HG03565 (cell line): ENCODE measurements at regions not wholly inside any gene's neighbourhood (a gene's known extent, or its start where the extent isn't known, plus 50 kb on each side); places are given as distances from the start of the nearest gene placed in this dataset.
A peak's percentile ranks its signal among the peaks of the same experiment; 100 is the strongest.
"Not testable (repeated sequence)": the region's sequence is repeated elsewhere in the genome, so short reads cannot be mapped to it uniquely, and the experiment has no call there.

Experiments used
- ATAC-seq: cut with Tn5 transposase; IDR thresholded peaks from one replicate; pipeline ENCODE4 v1.9.1; 2021; ENCODE audit warnings: mild to moderate bottlenecking, moderate library complexity; ENCODE audit not compliant: unreplicated experiment

- no peak for ATAC-seq
These were observed 141.9 kb downstream of the FCRL5 start for GRCh38 chr1:157410457-157410856.

GRCh38 chr1:157409927-157410326, 142.4 kb downstream of the FCRL5 start:
- no peak for ATAC-seq

GRCh38 chr1:157407917-157408525, 144.3 kb downstream of the FCRL5 start:
- no peak for ATAC-seq

- ATAC-seq: no peak
These were observed 144.9 kb downstream of the FCRL5 start for GRCh38 chr1:157407367-157407766.

GRCh38 chr1:157405662-157406061, 146.7 kb downstream of the FCRL5 start:
- ATAC-seq: no peak

DNA sequence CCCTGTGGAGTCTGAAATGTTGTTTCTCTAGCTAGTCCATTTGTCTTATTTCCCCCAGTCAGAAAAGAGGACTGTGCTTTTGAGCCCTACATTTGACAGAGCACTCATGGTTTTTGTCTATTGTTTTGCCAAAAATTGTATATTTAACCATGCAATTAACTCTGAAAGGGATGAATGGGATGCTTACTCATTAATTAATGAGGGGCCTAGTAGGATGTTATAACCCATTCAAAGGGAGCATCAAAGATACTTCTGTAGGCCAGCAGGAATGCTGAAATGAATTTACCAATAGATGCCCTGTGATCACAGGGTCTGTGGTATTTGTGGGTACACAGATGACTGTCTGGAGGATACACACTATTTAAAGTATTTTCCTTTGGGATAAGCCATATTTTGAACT, 147.7 kb downstream of the FCRL5 start:
- ATAC-seq: no peak

DNA sequence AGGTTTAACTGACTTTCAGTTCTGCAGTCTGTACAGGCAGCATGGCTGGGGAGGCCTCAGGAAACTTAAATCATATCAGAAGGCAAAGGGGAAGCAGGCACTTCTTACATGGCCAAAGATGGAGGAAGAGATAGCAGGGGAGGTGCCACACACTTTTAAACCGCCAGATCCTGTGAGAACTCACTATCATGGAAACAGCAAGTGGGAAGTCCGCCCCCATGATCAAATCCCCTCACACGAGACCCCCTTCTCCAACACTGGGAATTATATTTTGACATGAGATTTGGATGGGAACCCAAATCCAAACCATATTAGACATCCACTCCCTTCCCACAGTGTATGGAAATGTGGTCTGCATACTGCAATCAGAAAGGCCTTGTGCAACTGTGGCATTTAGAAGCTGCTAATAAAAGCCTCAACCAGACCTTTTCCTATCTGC, 148.2 kb downstream of the FCRL5 start:
- ATAC-seq: peak; percentile 20

- peak; percentile 14 for ATAC-seq
These were observed 148.7 kb downstream of the FCRL5 start for GRCh38 chr1:157403608-157404007.

GRCh38 chr1:157403203-157403602, 149.1 kb downstream of the FCRL5 start:
- peak; percentile 65 for ATAC-seq

GRCh38 chr1:157400766-157401165, 151.5 kb downstream of the FCRL5 start:
- ATAC-seq: no peak

GRCh38 chr1:157399984-157400382, 152.3 kb downstream of the FCRL5 start:
- peak; percentile 54 for ATAC-seq

GRCh38 chr1:157399343-157399983, 152.9 kb downstream of the FCRL5 start:
- no peak for ATAC-seq

- no peak for ATAC-seq
These were observed 161.7 kb downstream of the FCRL5 start for GRCh38 chr1:157390651-157391050.

DNA sequence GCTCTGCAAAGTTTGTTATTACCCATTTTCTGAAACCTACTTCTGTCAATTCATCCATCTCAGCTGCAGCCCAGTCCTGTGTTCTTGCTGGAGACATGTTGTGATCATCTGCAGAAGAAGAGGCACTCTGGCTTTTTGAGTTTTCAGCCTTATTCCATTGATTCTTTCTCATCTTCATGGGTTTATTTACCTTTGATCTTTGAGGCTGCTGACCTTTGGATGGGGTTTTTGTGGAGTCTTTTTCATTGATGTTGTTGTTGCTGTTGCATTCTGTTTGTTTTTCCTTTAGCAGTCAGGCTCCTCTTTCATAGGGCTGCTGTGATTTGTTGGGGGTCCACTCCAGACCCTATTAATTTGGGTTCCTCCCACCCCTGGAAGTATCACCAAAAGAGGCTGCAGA, 164.3 kb downstream of the FCRL5 start:
- ATAC-seq: no peak

- ATAC-seq: no peak
These were observed 168.1 kb downstream of the FCRL5 start for GRCh38 chr1:157384258-157384657.

DNA sequence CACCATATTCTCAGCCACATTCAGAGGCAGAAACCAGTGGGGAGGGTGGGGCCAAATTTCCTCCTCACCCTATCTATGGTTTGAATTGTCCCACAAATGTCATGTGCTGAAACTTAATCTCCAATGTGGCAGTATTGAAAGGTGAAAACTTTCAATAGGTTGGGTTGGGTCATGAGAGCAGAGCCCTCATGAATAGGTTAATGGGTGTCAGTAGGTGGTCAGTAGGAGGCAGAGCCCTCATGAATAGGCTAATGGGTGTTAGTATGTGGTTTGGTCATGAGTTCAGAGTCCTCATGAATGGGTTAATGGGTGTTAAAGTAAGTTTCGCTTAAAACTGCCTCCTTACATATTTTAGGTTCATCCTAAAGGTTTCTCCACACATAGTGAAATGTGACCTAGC, 170.0 kb downstream of the FCRL5 start:
- ATAC-seq: no peak

DNA sequence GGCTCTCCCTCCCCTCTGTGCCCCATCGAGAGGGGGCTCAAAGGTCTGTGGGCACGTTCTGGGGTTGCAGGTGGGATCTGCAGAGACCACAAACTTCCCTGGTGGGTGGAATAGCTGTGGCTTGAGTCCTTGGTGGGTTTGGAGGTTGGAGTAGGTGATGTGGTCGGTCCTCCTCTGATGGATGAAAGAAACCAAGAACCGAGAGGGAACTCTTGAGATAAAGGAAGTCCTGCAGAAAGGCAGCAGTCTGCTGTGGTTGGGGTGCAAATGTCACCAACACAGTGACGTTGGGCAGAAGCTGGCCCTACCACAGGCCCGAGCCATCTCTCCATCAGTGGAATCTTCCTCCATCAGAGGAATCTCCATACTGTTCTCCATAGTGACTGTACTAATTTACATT, 171.8 kb downstream of the FCRL5 start:
- no peak for ATAC-seq

DNA sequence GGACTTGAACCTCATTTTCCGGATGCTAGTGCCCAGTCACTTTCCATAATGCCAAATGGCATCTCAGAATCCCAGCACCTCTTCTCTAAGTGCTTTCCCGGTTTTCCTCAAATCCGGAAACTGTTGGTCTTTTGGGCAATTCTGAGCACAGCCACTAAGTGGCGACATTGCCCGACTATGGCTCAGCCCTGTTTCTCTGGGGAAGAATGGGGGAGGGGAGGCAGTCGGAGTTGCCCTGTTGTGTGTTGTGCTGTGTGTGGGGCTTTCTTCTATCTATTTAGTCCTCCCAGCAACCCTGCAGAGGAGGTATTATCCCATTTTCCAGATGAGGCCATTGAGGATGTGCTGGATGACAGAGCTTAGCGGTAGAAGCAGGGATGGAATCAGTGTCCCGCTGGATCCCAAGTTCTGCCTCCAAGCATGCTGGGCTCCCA, 175.0 kb downstream of the FCRL5 start:
- ATAC-seq: not testable (repeated sequence)

- ATAC-seq: no peak
These were observed 175.6 kb downstream of the FCRL5 start for GRCh38 chr1:157376681-157377080.

DNA sequence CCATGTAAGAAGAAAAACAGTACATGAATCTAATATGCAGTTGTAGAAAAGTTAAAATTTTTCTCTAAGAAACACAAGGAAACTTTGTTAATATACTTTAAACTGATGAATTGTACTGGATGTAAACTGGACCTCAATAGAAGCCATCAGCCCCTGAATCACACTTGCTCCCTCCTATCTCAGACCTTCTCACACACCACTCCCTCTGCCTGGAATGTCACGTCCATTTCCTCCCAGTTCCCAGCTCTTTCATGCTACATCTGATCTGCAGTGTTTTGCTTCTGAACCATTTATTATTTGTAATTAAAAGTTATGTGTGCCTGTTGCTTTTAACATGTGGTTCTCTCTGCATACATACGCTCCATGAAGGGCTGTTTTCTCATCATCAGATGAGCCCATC, 180.0 kb downstream of the FCRL5 start:
- not testable (repeated sequence) for ATAC-seq

- no peak for ATAC-seq
These were observed 180.5 kb downstream of the FCRL5 start for GRCh38 chr1:157371826-157372225.

DNA sequence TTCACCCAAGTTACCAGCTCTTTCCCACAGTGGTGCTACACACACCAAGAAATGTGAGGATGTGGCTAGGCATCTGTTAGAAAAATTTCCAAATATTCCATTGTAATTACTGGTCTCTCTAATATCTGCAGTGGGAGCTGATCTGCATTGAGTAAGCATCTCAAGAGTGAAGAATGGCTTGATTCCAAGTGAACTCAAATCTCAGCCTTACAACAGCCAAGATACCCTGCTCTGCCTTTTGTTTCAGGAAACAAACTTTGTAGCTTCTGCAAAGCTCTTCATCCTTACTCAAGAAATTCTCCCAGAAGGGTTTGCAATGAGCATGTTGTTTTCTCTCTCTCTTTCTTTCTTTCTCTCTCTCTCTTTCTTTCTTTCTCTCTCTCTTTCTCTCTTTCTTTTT, 181.1 kb downstream of the FCRL5 start:
- no peak for ATAC-seq

DNA sequence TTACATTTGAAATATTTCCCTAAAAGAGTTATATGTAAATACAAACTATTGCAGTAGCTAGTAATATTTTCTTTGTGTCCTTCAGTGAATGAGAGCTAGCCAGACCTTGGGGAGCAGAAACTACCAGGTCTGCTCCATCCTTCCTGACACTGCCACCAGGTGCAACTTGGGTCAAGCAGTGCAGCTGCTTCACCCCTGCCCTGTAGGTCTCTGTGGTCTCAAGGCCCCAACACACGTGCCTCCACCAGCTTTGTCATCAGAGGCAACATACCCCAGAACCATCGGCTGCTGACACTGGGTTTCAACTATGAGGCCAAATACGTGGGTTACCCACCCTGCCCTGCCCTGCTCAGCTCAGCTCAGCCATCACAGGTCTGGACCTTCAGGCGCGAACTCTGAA, 181.6 kb downstream of the FCRL5 start:
- no peak for ATAC-seq
